K562 (cell line): ENCODE measurements at regions not wholly inside any gene's neighbourhood (a gene's known extent, or its start where the extent isn't known, plus 50 kb on each side); places are given as distances from the start of the nearest gene placed in this dataset.

Source experiments
- CTCF ChIP-seq, 3 experiments: IDR thresholded peaks in 2 of 3; conservative IDR thresholded peaks in 1 of 3; 2 replicates each; pipeline ENCODE4 v1.5.1; 2011 to 2012; ENCODE audit warnings: low read length in 3 of 3, mild to moderate bottlenecking in 3 of 3, control low read depth in 2 of 3, improper control_type of control experiment in 1 of 3, inconsistent platforms in 1 of 3, low read depth in 1 of 3, mixed read lengths in 1 of 3, moderate library complexity in 1 of 3; ENCODE audit not compliant: insufficient read depth in 2 of 3
- EP300 ChIP-seq: IDR thresholded peaks from 2 replicates; pipeline ENCODE4 v1.6.1; 2012; ENCODE audit warnings: low read length, improper control_type of control experiment
- IRF1 ChIP-seq: sonication (generic); formaldehyde crosslinking; IDR thresholded peaks from 2 replicates; pipeline ENCODE4 v1.8.0; 2022; ENCODE audit warnings: missing genetic modification reagents, mild to moderate bottlenecking, borderline replicate concordance
- MAX ChIP-seq: sonication (generic); formaldehyde crosslinking; IDR thresholded peaks from 2 replicates; pipeline ENCODE4 v1.9.0; 2022; ENCODE audit warnings: mild to moderate bottlenecking, missing genetic modification reagents
- NFE2L1 ChIP-seq: fragments of 450-650 bp; IDR thresholded peaks from 2 replicates; pipeline ENCODE4 v1.6.1; 2016; ENCODE audit warnings: missing genetic modification characterization, low read depth, mild to moderate bottlenecking, missing compliant biosample characterization, moderate library complexity, borderline replicate concordance
- NFIX ChIP-seq: fragments of 250-450 bp; sonication (Bioruptor Pico); IDR thresholded peaks from 2 replicates; pipeline ENCODE4 v1.4.0; 2020; ENCODE audit warnings: low read depth, mild to moderate bottlenecking, moderate library complexity
- POLR2A ChIP-seq: fragments of 450-650 bp; conservative IDR thresholded peaks from 2 replicates; pipeline ENCODE4 v1.6.1; 2016
- RFX5 ChIP-seq: IDR thresholded peaks from 2 replicates; pipeline ENCODE4 v1.6.1; 2011; ENCODE audit warnings: low read depth, mild to moderate bottlenecking, improper control_type of control experiment, low read length
- STAT5B ChIP-seq: fragments of 250-450 bp; sonication (Bioruptor Pico); IDR thresholded peaks from 2 replicates; pipeline ENCODE4 v1.8.0; 2021; ENCODE audit warnings: mild to moderate bottlenecking, inconsistent platforms
- YY1 ChIP-seq, 3 experiments: IDR thresholded peaks; 2 replicates each; pipeline ENCODE4 v1.6.1; 2011; ENCODE audit warnings: low read length in 2 of 3, mild to moderate bottlenecking in 2 of 3, moderate library complexity in 2 of 3, borderline replicate concordance in 1 of 3, control low read depth in 1 of 3, low read depth in 1 of 3; ENCODE audit not compliant: insufficient read depth in 3 of 3, insufficient replicate concordance in 2 of 3, control insufficient read depth in 1 of 3, insufficient read length in 1 of 3; ENCODE audit errors: extremely low read depth in 1 of 3
- ZBTB11 ChIP-seq, 3 experiments: fragments of 200-800 bp in 1 of 3; fragments of 250-450 bp in 1 of 3; fragments of 450-650 bp in 1 of 3; sonication (Bioruptor Pico) in 1 of 3; sonication (Bioruptor generic) in 1 of 3; formaldehyde crosslinking in 1 of 3; IDR thresholded peaks; 2 replicates each; pipeline versions ENCODE4 v1.6.1 to v1.8.0; 2016 to 2022; ENCODE audit warnings: mild to moderate bottlenecking in 2 of 3, missing genetic modification characterization in 2 of 3, missing compliant biosample characterization in 1 of 3, moderate library complexity in 1 of 3
- ZBTB33 ChIP-seq: sonication (generic); formaldehyde crosslinking; IDR thresholded peaks from 2 replicates; pipeline ENCODE4 v1.8.1; 2023; ENCODE audit warnings: mild to moderate bottlenecking, missing genetic modification reagents
- ZNF644 ChIP-seq: fragments of 200-800 bp; sonication (Bioruptor generic); IDR thresholded peaks from 2 replicates; pipeline ENCODE4 v1.6.1; 2016; ENCODE audit warnings: low read depth, missing genetic modification characterization, missing compliant biosample characterization

- no peak for TF ChIP-seq ZBTB33 (CRISPR knock-in tag)
- no peak for TF ChIP-seq MAX (CRISPR knock-in tag)
- TF ChIP-seq CTCF (IDR thresholded peaks at IDR 0.05 in 2 of 3, conservative IDR thresholded peaks at IDR 0.05 in 1 of 3; ENCODE audit: insufficient read depth in 2 of 3, low read depth in 1 of 3, low read length in 3 of 3) = no peak
- TF ChIP-seq EP300 = no peak
- TF ChIP-seq ZBTB11 (CRISPR knock-in tag; IDR thresholded peaks at IDR 0.05) = no peak
- TF ChIP-seq NFE2L1 (tag) = no peak
- no peak for TF ChIP-seq NFIX
- no peak for TF ChIP-seq YY1 (IDR thresholded peaks at IDR 0.05; ENCODE audit: borderline replicate concordance in 1 of 3, control insufficient read depth in 1 of 3, extremely low read depth in 1 of 3, insufficient read depth in 3 of 3, insufficient read length in 1 of 3, insufficient replicate concordance in 2 of 3, low read depth in 1 of 3, low read length in 2 of 3)
- no peak for TF ChIP-seq STAT5B
- TF ChIP-seq ZNF644 (tag) = no peak
- TF ChIP-seq IRF1 = no peak
- TF ChIP-seq RFX5 = no peak
- TF ChIP-seq POLR2A = no peak
Measured at GRCh38 chr18:67241299-67241698, 275.2 kb downstream of the DSEL start.
